Embryonic facial prominence (tissue), 1 donor: ENCODE measurements at regions not wholly inside any gene's neighbourhood (a gene's known extent, or its start where the extent isn't known, plus 50 kb on each side); places are given as distances from the start of the nearest gene placed in this dataset.
"Not testable (repeated sequence)": the region's sequence is repeated elsewhere in the genome, so short reads cannot be mapped to it uniquely, and the experiment has no call there.

Experiments used
- DNase-seq: peaks from one replicate; pipeline ENCODE4 v3.0.0-alpha.2; 2016; ENCODE audit errors: extremely low spot score

- no peak for DNase-seq
Measured at GRCh38 chr9:75457474-75458011, 369.2 kb downstream of the OSTF1 start.

- DNase-seq, result not testable (repeated sequence)
Measured at GRCh38 chr9:75459311-75459710, 371.0 kb downstream of the OSTF1 start.

- no peak for DNase-seq
Measured at GRCh38 chr9:75461183-75461582, 372.9 kb downstream of the OSTF1 start.

- no peak for DNase-seq
Measured at GRCh38 chr9:75462866-75463265, 374.6 kb downstream of the OSTF1 start.

- DNase-seq, result no peak
Measured at GRCh38 chr9:75463871-75464270, 375.6 kb downstream of the OSTF1 start.

- DNase-seq, result no peak
Measured at GRCh38 chr9:75464726-75465125, 376.4 kb downstream of the OSTF1 start.

GRCh38 chr9:75467142-75467541, 378.8 kb downstream of the OSTF1 start:
- DNase-seq, result no peak

GRCh38 chr9:75471549-75472114, 383.3 kb downstream of the OSTF1 start:
- DNase-seq, result no peak

- no peak for DNase-seq
Measured at GRCh38 chr9:75482566-75482965, 394.3 kb downstream of the OSTF1 start.

- DNase-seq, result no peak
Measured at GRCh38 chr9:75483636-75484035, 395.3 kb downstream of the OSTF1 start.

- DNase-seq, result no peak
Measured at GRCh38 chr9:75487856-75488718, 399.8 kb downstream of the OSTF1 start.

GRCh38 chr9:75488719-75489110, 400.4 kb downstream of the OSTF1 start:
- DNase-seq, result no peak

- no peak for DNase-seq
Measured at GRCh38 chr9:75490326-75490725, 400.1 kb upstream of the PCSK5 start.

- DNase-seq, result no peak
Measured at GRCh38 chr9:75491533-75491932, 398.9 kb upstream of the PCSK5 start.

- no peak for DNase-seq
Measured at GRCh38 chr9:75499812-75500211, 390.7 kb upstream of the PCSK5 start.

GRCh38 chr9:75500479-75500878, 390.0 kb upstream of the PCSK5 start:
- DNase-seq, result no peak

GRCh38 chr9:75500940-75501339, 389.5 kb upstream of the PCSK5 start:
- DNase-seq, result not testable (repeated sequence)

GRCh38 chr9:75504721-75505120, 385.8 kb upstream of the PCSK5 start:
- no peak for DNase-seq

GRCh38 chr9:75505654-75506053, 384.8 kb upstream of the PCSK5 start:
- no peak for DNase-seq

GRCh38 chr9:75529463-75529862, 361.0 kb upstream of the PCSK5 start:
- no peak for DNase-seq

- no peak for DNase-seq
Measured at GRCh38 chr9:75531588-75531987, 358.9 kb upstream of the PCSK5 start.

GRCh38 chr9:75532233-75533050, 358.0 kb upstream of the PCSK5 start:
- no peak for DNase-seq
